ENCODE measurements at regions not wholly inside any gene's neighbourhood (a gene's known extent, or its start where the extent isn't known, plus 50 kb on each side); places are given as distances from the start of the nearest gene placed in this dataset.

GRCh38 chr5:74927336-74927735 lies 61.1 kb upstream of the FAM169A start:
- H3K4me3 ChIP-seq (ENCODE audit: control insufficient read depth, low read depth, low read length): no peak overlapping the region
- TF ChIP-seq CTCF (conservative IDR thresholded peaks at IDR 0.05; ENCODE audit: control insufficient read depth, insufficient read depth, low read depth, low read length): no peak
- no peak for DNase-seq (ENCODE audit: low read depth)

GRCh38 chr5:74919487-74919886 lies 53.3 kb upstream of the FAM169A start:
- H3K4me3 ChIP-seq (ENCODE audit: control insufficient read depth, low read depth, low read length): no peak overlapping the region
- DNase-seq (ENCODE audit: low read depth): peak; percentile 74
- TF ChIP-seq CTCF (conservative IDR thresholded peaks at IDR 0.05; ENCODE audit: control insufficient read depth, insufficient read depth, low read depth, low read length): peak; percentile 51

- H3K4me3 ChIP-seq (ENCODE audit: control insufficient read depth, low read depth, low read length): no peak overlapping the region
These were observed 52.9 kb upstream of the FAM169A start for GRCh38 chr5:74919041-74919440.

GRCh38 chr5:74918232-74918669 lies 52.1 kb upstream of the FAM169A start:
- no peak for DNase-seq (ENCODE audit: low read depth)
- H3K4me3 ChIP-seq (ENCODE audit: control insufficient read depth, low read depth, low read length): no peak overlapping the region
- no peak for TF ChIP-seq CTCF (conservative IDR thresholded peaks at IDR 0.05; ENCODE audit: control insufficient read depth, insufficient read depth, low read depth, low read length)

More at GRCh38 chr5:74919041-74919440, 52.9 kb upstream of the FAM169A start:
- TF ChIP-seq CTCF (conservative IDR thresholded peaks at IDR 0.05; ENCODE audit: control insufficient read depth, insufficient read depth, low read depth, low read length): no peak
- DNase-seq (ENCODE audit: low read depth): no peak

- DNase-seq (ENCODE audit: low read depth): peak; percentile 46
- H3K4me3 ChIP-seq (ENCODE audit: control insufficient read depth, low read depth, low read length): no peak overlapping the region
- TF ChIP-seq CTCF (conservative IDR thresholded peaks at IDR 0.05; ENCODE audit: control insufficient read depth, insufficient read depth, low read depth, low read length): no peak
These were observed 50.9 kb upstream of the FAM169A start for GRCh38 chr5:74916831-74917710.
